MM.1S (cell line): ENCODE measurements at regions not wholly inside any gene's neighbourhood (a gene's known extent, or its start where the extent isn't known, plus 50 kb on each side); places are given as distances from the start of the nearest gene placed in this dataset.

Source experiments
- DNase-seq: peaks from one replicate; pipeline ENCODE4 v3.0.0-alpha.2; 2015
- H2AFZ ChIP-seq: fragments of 300-600 bp; sonication (generic); 2 replicates; pipeline ENCODE4 v1.6.0; 2016; ENCODE audit warnings: antibody characterized with exemption, low read length
- H3F3A ChIP-seq: fragments of 300-600 bp; sonication (generic); 2 replicates; pipeline ENCODE4 v1.6.1; 2016; ENCODE audit warnings: mild to moderate bottlenecking, antibody characterized with exemption, low read length, moderate library complexity, mixed read lengths; ENCODE audit not compliant: insufficient read depth
- H3K27ac ChIP-seq: fragments of 300-600 bp; sonication (generic); 2 replicates; pipeline ENCODE4 v1.5.1; 2016; ENCODE audit warnings: mild to moderate bottlenecking, low read length
- H3K27me3 ChIP-seq: fragments of 300-600 bp; sonication (generic); replicated peaks from 2 replicates; pipeline ENCODE4 v1.6.0; 2016; ENCODE audit warnings: low read length; ENCODE audit not compliant: insufficient read depth
- H3K36me3 ChIP-seq: fragments of 300-600 bp; sonication (generic); replicated peaks from 2 replicates; pipeline ENCODE4 v1.6.1; 2016; ENCODE audit warnings: mild to moderate bottlenecking, low read length, mixed read lengths; ENCODE audit not compliant: insufficient read depth
- H3K4me1 ChIP-seq: fragments of 300-600 bp; sonication (generic); 2 replicates; pipeline ENCODE4 v1.6.1; 2016; ENCODE audit warnings: low read length, mixed read lengths
- H3K4me2 ChIP-seq: fragments of 300-600 bp; sonication (generic); 2 replicates; pipeline ENCODE4 v1.6.0; 2016; ENCODE audit warnings: low read depth, low read length
- H3K4me3 ChIP-seq: fragments of 300-600 bp; sonication (generic); 2 replicates; pipeline ENCODE4 v1.5.1; 2016; ENCODE audit warnings: low read length, mixed read lengths
- H3K79me2 ChIP-seq: fragments of 300-600 bp; sonication (generic); 2 replicates; pipeline ENCODE4 v1.6.1; 2016; ENCODE audit warnings: mixed run types, low read length, mixed read lengths
- H3K9ac ChIP-seq: fragments of 300-600 bp; sonication (generic); 2 replicates; pipeline ENCODE4 v1.6.1; 2016; ENCODE audit warnings: low read length, mixed read lengths
- H3K9me2 ChIP-seq: fragments of 300-600 bp; sonication (generic); replicated peaks from 2 replicates; pipeline ENCODE4 v1.6.1; 2016; ENCODE audit warnings: mild to moderate bottlenecking, low read length, mixed read lengths; ENCODE audit not compliant: insufficient read depth
- H3K9me3 ChIP-seq: fragments of 300-600 bp; sonication (generic); replicated peaks from 2 replicates; pipeline ENCODE4 v1.6.1; 2016; ENCODE audit warnings: mild to moderate bottlenecking, low read length, mixed read lengths; ENCODE audit not compliant: insufficient read depth
- H4K20me1 ChIP-seq: fragments of 300-600 bp; sonication (generic); 2 replicates; pipeline ENCODE4 v1.6.1; 2016; ENCODE audit warnings: mild to moderate bottlenecking, low read length, moderate library complexity, mixed read lengths; ENCODE audit not compliant: insufficient read depth
- CTCF ChIP-seq: fragments of 300-600 bp; sonication (generic); IDR thresholded peaks from 2 replicates; pipeline ENCODE4 v1.5.1; 2016; ENCODE audit warnings: antibody characterized with exemption, low read length, mixed read lengths
- EZH2 ChIP-seq: fragments of 300-600 bp; sonication (generic); optimal IDR thresholded peaks from 2 replicates; pipeline ENCODE3; 2017; ENCODE audit warnings: low read depth, mild to moderate bottlenecking, antibody characterized with exemption, low read length, mixed read lengths
- EZH2phosphoT487 ChIP-seq: fragments of 300-600 bp; sonication (generic); IDR thresholded peaks from 2 replicates; pipeline ENCODE4 v1.6.1; 2018; ENCODE audit warnings: antibody characterized with exemption, low read length

- Histone ChIP-seq H3K27me3 (no peaks in the 10 kb centered on the region), H3K4me3 (no peak overlapping the region), H4K20me1 (no peaks in the 10 kb centered on the region), H2AFZ (no peak overlapping the region), H3K36me3 (no peaks in the 10 kb centered on the region), H3K79me2 (no peaks in the 10 kb centered on the region), H3K9ac (no peak overlapping the region), H3K9me2 (no peaks in the 10 kb centered on the region), H3K4me1 (no peaks in the 10 kb centered on the region), H3K27ac (no peak overlapping the region), H3K9me3 (no peaks in the 10 kb centered on the region), H3K4me2 (no peak overlapping the region), H3F3A (no peaks in the 10 kb centered on the region)
- DNase-seq, result no peak
- no peak for TF ChIP-seq EZH2phosphoT487
- TF ChIP-seq EZH2, result no peak
- TF ChIP-seq CTCF, result no peak
Observed at GRCh38 chr4:10806953-10807645, 122.5 kb upstream of the CLNK start.

DNA sequence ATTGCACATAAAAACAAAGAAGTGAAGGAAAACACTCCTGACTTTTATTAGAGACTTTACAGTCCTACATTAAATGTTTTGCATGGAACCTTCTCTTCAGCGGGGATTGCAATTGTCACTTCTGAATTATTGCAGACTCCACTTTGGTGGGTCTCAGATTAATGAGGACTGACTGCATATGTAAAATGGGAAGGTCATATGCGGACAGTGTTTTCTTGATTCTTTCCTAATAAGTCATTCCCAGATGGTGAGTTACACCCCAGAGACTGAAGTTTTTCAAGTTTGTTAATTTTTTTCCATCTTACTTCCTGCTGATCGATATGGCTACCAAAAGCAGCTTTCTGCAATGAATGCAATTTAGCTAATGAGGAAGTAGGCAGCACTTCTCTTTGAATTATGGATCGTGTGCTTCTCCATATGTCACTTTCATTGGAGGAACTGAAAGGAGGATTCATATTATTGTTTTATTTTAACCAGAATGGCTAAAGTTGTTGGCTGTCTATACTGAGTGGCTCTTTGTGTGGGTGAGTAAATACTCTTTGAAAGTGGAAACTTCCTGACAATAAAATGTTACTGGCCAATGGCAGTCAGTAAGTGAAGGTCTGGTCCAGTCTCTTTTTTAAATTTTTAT, 119.3 kb upstream of the CLNK start:
- DNase-seq, result no peak
- Histone ChIP-seq H3K36me3 (no peaks in the 10 kb centered on the region), H4K20me1 (no peaks in the 10 kb centered on the region), H3K9me3 (no peaks in the 10 kb centered on the region), H3F3A (no peaks in the 10 kb centered on the region), H2AFZ (no peak overlapping the region), H3K79me2 (no peaks in the 10 kb centered on the region), H3K27me3 (no peaks in the 10 kb centered on the region), H3K4me1 (no peaks in the 10 kb centered on the region), H3K4me3 (no peak overlapping the region), H3K9ac (no peak overlapping the region), H3K9me2 (no peaks in the 10 kb centered on the region), H3K4me2 (no peak overlapping the region), H3K27ac (no peak overlapping the region)
- TF ChIP-seq CTCF (no peak), EZH2 (no peak), EZH2phosphoT487 (no peak)

- Histone ChIP-seq H3K4me2 (no peak overlapping the region), H3K9ac (no peak overlapping the region), H3F3A (no peaks in the 10 kb centered on the region), H3K4me3 (no peak overlapping the region), H3K9me3 (no peaks in the 10 kb centered on the region), H3K27ac (no peak overlapping the region), H3K4me1 (no peaks in the 10 kb centered on the region), H3K9me2 (no peaks in the 10 kb centered on the region), H3K27me3 (no peaks in the 10 kb centered on the region), H4K20me1 (no peaks in the 10 kb centered on the region), H3K79me2 (no peaks in the 10 kb centered on the region), H2AFZ (no peak overlapping the region), H3K36me3 (no peaks in the 10 kb centered on the region)
- DNase-seq, result no peak
- no peak for TF ChIP-seq EZH2
- TF ChIP-seq CTCF, result no peak
- no peak for TF ChIP-seq EZH2phosphoT487
Observed at GRCh38 chr4:10787365-10787764, 102.8 kb upstream of the CLNK start.
